ENCODE measurements at regions not wholly inside any gene's neighbourhood (a gene's known extent, or its start where the extent isn't known, plus 50 kb on each side); places are given as distances from the start of the nearest gene placed in this dataset.

- no peak for TF ChIP-seq CTCF (IDR thresholded peaks at IDR 0.05; ENCODE audit: poor library complexity)
- TF ChIP-seq EZH2phosphoT487 (IDR thresholded peaks at IDR 0.05; ENCODE audit: low read depth, severe bottlenecking, unreplicated experiment): no peak
These were observed 807.9 kb upstream of the ARGLU1 start for GRCh38 chr13:107375701-107376340.

All from hepatocyte (in vitro differentiated cells).